Endothelial cell of umbilical vein (primary cell): ENCODE measurements at regions not wholly inside any gene's neighbourhood (a gene's known extent, or its start where the extent isn't known, plus 50 kb on each side); places are given as distances from the start of the nearest gene placed in this dataset.

Experiments
- BruUV-seq: library from RNA; stranded (reverse); fragments of 400-500 nt; replicated peaks from 2 replicates; lab custom pipeline; 2021; lab: Mats Ljungman, UMichigan
- CTCF ChIA-PET: fragments of 300-600, 350-600 bp; sonication (Branson Sonifier 250); formaldehyde crosslinking; loops from one replicate; lab custom pipeline; 2021; ENCODE audit warnings: antibody characterized with exemption, inconsistent platforms; lab: Charles Lee
- POLR2A ChIA-PET: fragments of 300-600, 350-600 bp; sonication (Branson Sonifier 250); formaldehyde crosslinking; loops from one replicate; lab custom pipeline; 2021; ENCODE audit warnings: antibody characterized with exemption, inconsistent platforms; lab: Charles Lee
- DNase-seq: peaks from one replicate; pipeline ENCODE4 v3.0.0-alpha.2; 2011; ENCODE audit warnings: low read depth, low spot score
- FAIRE-seq: peaks from 2 replicates; lab custom pipeline; 2011; peaks lifted over from hg19 to GRCh38; lab: Jason Lieb, UNC
- H2AFZ ChIP-seq: 2 replicates; pipeline ENCODE4 v1.6.0; 2012; ENCODE audit warnings: low read depth, low read length, control low read depth, inconsistent platforms
- H3K27ac ChIP-seq: 2 replicates; pipeline ENCODE4 v1.5.1; 2011; ENCODE audit warnings: low read depth, mild to moderate bottlenecking, control low read depth, low read length, moderate library complexity; ENCODE audit not compliant: insufficient read depth
- H3K27me3 ChIP-seq, 2 experiments: 2 replicates each; pipeline versions ENCODE4 v1.6.0 to v1.6.1; 2011; ENCODE audit warnings: low read length in 2 of 2, mixed read lengths in 1 of 2; ENCODE audit not compliant: control insufficient read depth in 2 of 2, insufficient read depth in 2 of 2
- H3K36me3 ChIP-seq, 2 experiments: 2 replicates in 1 of 2; 3 replicates in 1 of 2; pipeline ENCODE4 v1.5.1; 2011; ENCODE audit warnings: low read length in 2 of 2, mild to moderate bottlenecking in 1 of 2, moderate library complexity in 1 of 2; ENCODE audit not compliant: control insufficient read depth in 2 of 2, insufficient read depth in 2 of 2; ENCODE audit errors: extremely low read depth in 1 of 2
- H3K4me1 ChIP-seq: 3 replicates; pipeline ENCODE4 v1.5.1; 2011; ENCODE audit warnings: mild to moderate bottlenecking, low read length; ENCODE audit not compliant: control insufficient read depth, insufficient read depth; ENCODE audit errors: extremely low read depth
- H3K4me2 ChIP-seq: 2 replicates; pipeline ENCODE4 v1.6.1; 2011; ENCODE audit warnings: low read length, control low read depth, mixed read lengths; ENCODE audit not compliant: insufficient read depth
- H3K4me3 ChIP-seq, 3 experiments: fragments of 200-600 bp in 1 of 3; sonication (generic), shearing (Covaris generic) in 1 of 3; replicated peaks in 1 of 3; 2 replicates each; pipeline ENCODE4 v1.5.1; 2011 to 2016; ENCODE audit warnings: control low read depth in 3 of 3, low read length in 3 of 3, mild to moderate bottlenecking in 2 of 3, inconsistent platforms in 1 of 3, low read depth in 1 of 3, moderate library complexity in 1 of 3; ENCODE audit not compliant: insufficient read depth in 1 of 3
- H3K79me2 ChIP-seq: 2 replicates; pipeline ENCODE4 v1.6.0; 2012; ENCODE audit warnings: low read length, inconsistent platforms; ENCODE audit not compliant: control insufficient read depth, insufficient read depth
- H3K9ac ChIP-seq: replicated peaks from 2 replicates; pipeline ENCODE3; 2011; ENCODE audit warnings: low read length, control low read depth; ENCODE audit not compliant: insufficient read depth; ENCODE audit errors: extremely low read depth
- H3K9me1 ChIP-seq: replicated peaks from 3 replicates; pipeline ENCODE4 v1.6.0; 2011; ENCODE audit warnings: mild to moderate bottlenecking, low read length; ENCODE audit not compliant: control insufficient read depth, insufficient read depth; ENCODE audit errors: extremely low read depth
- H3K9me3 ChIP-seq: replicated peaks from 2 replicates; pipeline ENCODE4 v1.5.1; 2012; ENCODE audit warnings: low read length, inconsistent platforms; ENCODE audit not compliant: control insufficient read depth, insufficient read depth
- H4K20me1 ChIP-seq: replicated peaks from 2 replicates; pipeline ENCODE3; 2011; ENCODE audit warnings: mild to moderate bottlenecking, low read length; ENCODE audit not compliant: control insufficient read depth, insufficient read depth; ENCODE audit errors: extremely low read depth
- EZH2 ChIP-seq: IDR thresholded peaks from 2 replicates; pipeline ENCODE4 v1.6.1; 2012; ENCODE audit warnings: borderline replicate concordance, low read depth, mild to moderate bottlenecking, moderate library complexity, low read length, inconsistent platforms; ENCODE audit not compliant: severe bottlenecking
- FOS ChIP-seq: IDR thresholded peaks from 2 replicates; pipeline ENCODE4 v1.6.1; 2011; ENCODE audit warnings: mild to moderate bottlenecking, low read length, moderate library complexity, borderline replicate concordance; ENCODE audit not compliant: insufficient read depth
- GATA2 ChIP-seq: IDR thresholded peaks from 2 replicates; pipeline ENCODE4 v1.7.0; 2011; ENCODE audit warnings: low read depth, mild to moderate bottlenecking, moderate library complexity, mixed read lengths, low read length; ENCODE audit not compliant: insufficient read length, insufficient read depth
- JUN ChIP-seq: IDR thresholded peaks from 2 replicates; pipeline ENCODE4 v1.6.1; 2011; ENCODE audit warnings: borderline replicate concordance, low read depth; ENCODE audit not compliant: insufficient read length, insufficient read depth
- MAX ChIP-seq: IDR thresholded peaks from 2 replicates; pipeline ENCODE4 v1.6.1; 2011; ENCODE audit not compliant: insufficient read depth, insufficient read length
- MYC ChIP-seq: IDR thresholded peaks from one replicate; pipeline ENCODE4 v1.6.1; 2011; ENCODE audit warnings: mild to moderate bottlenecking, low read depth, low read length
- POLR2A ChIP-seq: IDR thresholded peaks from 2 replicates; pipeline ENCODE4 v1.6.1; 2012; ENCODE audit warnings: low read depth, mild to moderate bottlenecking, control low read depth, low read length
- POLR2AphosphoS5 ChIP-seq: IDR thresholded peaks from 2 replicates; pipeline ENCODE4 v1.6.1; 2012; ENCODE audit warnings: low read depth, mild to moderate bottlenecking, control low read depth, low read length, moderate library complexity; ENCODE audit not compliant: insufficient read depth
- dilution Hi-C: fragments of 300-500 bp; cut with MboI; formaldehyde crosslinking; loops from one replicate; pipeline ENCODE4 v1.15.0; 2019; ENCODE audit warnings: low sequenced_read_pairs; ENCODE audit not compliant: extremely low pct_ligation_motif_present
- intact Hi-C: fragments of 100-400 bp; cut with micrococcal nuclease; formaldehyde crosslinking; loops from one replicate; pipeline ENCODE4 v1.10.0; 2022
- TF ChIP-seq, protein P1 (sequence below), 2 donors: IDR thresholded peaks; 1 replicate in 1 of 2; 2 replicates in 1 of 2; pipeline ENCODE4 v1.5.1; 2011; ENCODE audit warnings: low read length in 2 of 2, mild to moderate bottlenecking in 2 of 2, moderate library complexity in 2 of 2, control low read depth in 1 of 2, inconsistent platforms in 1 of 2, low read depth in 1 of 2; ENCODE audit not compliant: insufficient read depth in 1 of 2; ENCODE audit errors: extremely low read depth in 1 of 2

DNA sequence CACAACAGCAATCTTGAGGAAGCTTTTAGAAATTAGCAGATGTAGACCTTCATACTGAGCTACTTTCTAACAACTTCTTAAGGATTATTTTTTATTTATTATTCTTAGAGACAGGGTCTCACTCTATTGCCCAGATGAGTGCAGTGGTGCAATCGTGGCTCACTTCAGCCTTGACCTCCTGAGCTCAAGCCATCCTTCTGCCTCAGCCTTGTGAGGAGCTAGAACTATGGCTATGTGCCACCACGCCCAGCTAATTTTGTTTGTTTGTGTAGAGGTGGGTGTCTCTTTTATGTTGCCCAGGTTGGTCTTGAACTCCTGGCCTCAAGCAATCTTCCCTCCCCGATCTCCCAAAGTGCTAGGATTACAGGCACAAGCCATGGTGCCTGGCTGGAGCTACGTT lies 200.6 kb downstream of the TSHZ3 start:
- ChIA-PET CTCF (no interaction called here), POLR2A (no interaction called here)
- TF ChIP-seq EZH2 = no peak
- no peak for TF ChIP-seq MYC
- no peak for TF ChIP-seq GATA2
- no peak for TF ChIP-seq JUN
- TF ChIP-seq POLR2AphosphoS5 = no peak
- no peak for TF ChIP-seq MAX
- no peak for TF ChIP-seq POLR2A
- no peak for TF ChIP-seq FOS
- TF ChIP-seq, protein P1, sequence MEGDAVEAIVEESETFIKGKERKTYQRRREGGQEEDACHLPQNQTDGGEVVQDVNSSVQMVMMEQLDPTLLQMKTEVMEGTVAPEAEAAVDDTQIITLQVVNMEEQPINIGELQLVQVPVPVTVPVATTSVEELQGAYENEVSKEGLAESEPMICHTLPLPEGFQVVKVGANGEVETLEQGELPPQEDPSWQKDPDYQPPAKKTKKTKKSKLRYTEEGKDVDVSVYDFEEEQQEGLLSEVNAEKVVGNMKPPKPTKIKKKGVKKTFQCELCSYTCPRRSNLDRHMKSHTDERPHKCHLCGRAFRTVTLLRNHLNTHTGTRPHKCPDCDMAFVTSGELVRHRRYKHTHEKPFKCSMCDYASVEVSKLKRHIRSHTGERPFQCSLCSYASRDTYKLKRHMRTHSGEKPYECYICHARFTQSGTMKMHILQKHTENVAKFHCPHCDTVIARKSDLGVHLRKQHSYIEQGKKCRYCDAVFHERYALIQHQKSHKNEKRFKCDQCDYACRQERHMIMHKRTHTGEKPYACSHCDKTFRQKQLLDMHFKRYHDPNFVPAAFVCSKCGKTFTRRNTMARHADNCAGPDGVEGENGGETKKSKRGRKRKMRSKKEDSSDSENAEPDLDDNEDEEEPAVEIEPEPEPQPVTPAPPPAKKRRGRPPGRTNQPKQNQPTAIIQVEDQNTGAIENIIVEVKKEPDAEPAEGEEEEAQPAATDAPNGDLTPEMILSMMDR (IDR thresholded peaks at IDR 0.05; ENCODE audit: extremely low read depth in 1 of 2, insufficient read depth in 1 of 2, low read depth in 1 of 2, low read length in 2 of 2) = no peak
- Histone ChIP-seq H3K79me2 (no peaks in the 10 kb centered on the region), H3K27me3 (no peaks in the 10 kb centered on the region), H3K36me3 (no peaks in the 10 kb centered on the region), H3K9ac (no peak overlapping the region), H3K9me3 (peaks cover 1% of the 10 kb centered on the region), H3K27ac (no peak overlapping the region), H3K4me3 (no peak overlapping the region), H3K4me2 (no peak overlapping the region), H4K20me1 (no peaks in the 10 kb centered on the region), H3K9me1 (no peaks in the 10 kb centered on the region), H2AFZ (no peak overlapping the region), H3K4me1 (no peaks in the 10 kb centered on the region)
- no TSS peak for BruUV-seq
- dilution Hi-C loops = no loop called here
- FAIRE-seq = no peak
- intact Hi-C loops = no loop called here
- DNase-seq = no peak
